ENCODE measurements at regions not wholly inside any gene's neighbourhood (a gene's known extent, or its start where the extent isn't known, plus 50 kb on each side); places are given as distances from the start of the nearest gene placed in this dataset.

GRCh38 chr1:82843876-82844275 lies 1043.1 kb downstream of the ADGRL2 start:
- TF ChIP-seq CTCF (IDR thresholded peaks at IDR 0.05) (no peak), POLR2A (IDR thresholded peaks at IDR 0.05) (no peak)

Measured in adrenal gland (tissue), 5 donors.